Neural progenitor cell (in vitro differentiated cells): ENCODE measurements at regions not wholly inside any gene's neighbourhood (a gene's known extent, or its start where the extent isn't known, plus 50 kb on each side); places are given as distances from the start of the nearest gene placed in this dataset.

Experiments
- CTCF ChIP-seq: fragments of 200-600 bp; sonication (generic); IDR thresholded peaks from 2 replicates; pipeline ENCODE4 v1.5.1; 2017; ENCODE audit warnings: antibody characterized with exemption, mild to moderate bottlenecking
- EZH2 ChIP-seq: fragments of 200-600 bp; sonication (generic); IDR thresholded peaks from 2 replicates; pipeline ENCODE4 v1.6.1; 2017; ENCODE audit warnings: antibody characterized with exemption, mild to moderate bottlenecking, moderate library complexity
- EZH2phosphoT487 ChIP-seq: fragments of 200-600 bp; sonication (generic); IDR thresholded peaks from 2 replicates; pipeline ENCODE4 v1.6.1; 2017; ENCODE audit warnings: antibody characterized with exemption

GRCh38 chr7:32222251-32222900 lies 152.2 kb upstream of the PDE1C start:
- TF ChIP-seq CTCF (no peak), EZH2phosphoT487 (no peak), EZH2 (no peak)
